NCI-H526 treated with DMSO at 0.1 percent for 48 hours (cell line): ENCODE measurements at regions not wholly inside any gene's neighbourhood (a gene's known extent, or its start where the extent isn't known, plus 50 kb on each side); places are given as distances from the start of the nearest gene placed in this dataset.

ENCODE experiments used
- DNase-seq: peaks from one replicate; lab custom pipeline; 2025; lab: John Stamatoyannopoulos, UW

GRCh38 chr11:98564233-98564632 lies 456.5 kb upstream of the CNTN5 start:
- no peak for DNase-seq

GRCh38 chr11:98564881-98565280 lies 455.9 kb upstream of the CNTN5 start:
- no peak for DNase-seq

- DNase-seq: no peak
Observed at GRCh38 chr11:98565311-98565710, 455.4 kb upstream of the CNTN5 start.

GRCh38 chr11:98566978-98567377 lies 453.8 kb upstream of the CNTN5 start:
- DNase-seq: no peak

GRCh38 chr11:98568013-98568412 lies 452.7 kb upstream of the CNTN5 start:
- no peak for DNase-seq

- no peak for DNase-seq
Observed at GRCh38 chr11:98572941-98573340, 447.8 kb upstream of the CNTN5 start.

- no peak for DNase-seq
Observed at GRCh38 chr11:98587884-98588283, 432.9 kb upstream of the CNTN5 start.

GRCh38 chr11:98589967-98590366 lies 430.8 kb upstream of the CNTN5 start:
- DNase-seq: no peak

GRCh38 chr11:98600103-98600502 lies 420.6 kb upstream of the CNTN5 start:
- no peak for DNase-seq

GRCh38 chr11:98600786-98601773 lies 419.7 kb upstream of the CNTN5 start:
- DNase-seq: no peak

GRCh38 chr11:98616098-98616655 lies 404.6 kb upstream of the CNTN5 start:
- no peak for DNase-seq

GRCh38 chr11:98621767-98622166 lies 399.0 kb upstream of the CNTN5 start:
- no peak for DNase-seq

- no peak for DNase-seq
Observed at GRCh38 chr11:98625526-98625925, 395.2 kb upstream of the CNTN5 start.

- no peak for DNase-seq
Observed at GRCh38 chr11:98630736-98631135, 390.0 kb upstream of the CNTN5 start.

- DNase-seq: no peak
Observed at GRCh38 chr11:98657711-98658110, 363.0 kb upstream of the CNTN5 start.

- DNase-seq: no peak
Observed at GRCh38 chr11:98659431-98659830, 361.3 kb upstream of the CNTN5 start.

- DNase-seq: no peak
Observed at GRCh38 chr11:98674390-98674789, 346.4 kb upstream of the CNTN5 start.

- no peak for DNase-seq
Observed at GRCh38 chr11:98679673-98680072, 341.1 kb upstream of the CNTN5 start.

- no peak for DNase-seq
Observed at GRCh38 chr11:98701541-98701940, 319.2 kb upstream of the CNTN5 start.

- DNase-seq: no peak
Observed at GRCh38 chr11:98703779-98704556, 316.8 kb upstream of the CNTN5 start.

GRCh38 chr11:98710026-98710425 lies 310.7 kb upstream of the CNTN5 start:
- DNase-seq: no peak

GRCh38 chr11:98710986-98711385 lies 309.8 kb upstream of the CNTN5 start:
- DNase-seq: no peak

- DNase-seq: no peak
Observed at GRCh38 chr11:98720951-98721350, 299.8 kb upstream of the CNTN5 start.
